Bronchial epithelial cell (primary cell): ENCODE measurements at regions not wholly inside any gene's neighbourhood (a gene's known extent, or its start where the extent isn't known, plus 50 kb on each side); places are given as distances from the start of the nearest gene placed in this dataset.

Experiments
- DNase-seq: peaks from one replicate; pipeline ENCODE4 v3.0.0-alpha.2; 2010; ENCODE audit warnings: low read depth
- FAIRE-seq: peaks from 2 replicates; lab custom pipeline; 2011; peaks lifted over from hg19 to GRCh38; lab: Jason Lieb, UNC
- H3K27me3 ChIP-seq: 2 replicates; pipeline ENCODE4 v1.5.1; 2011; ENCODE audit warnings: low read length; ENCODE audit not compliant: control insufficient read depth, insufficient read depth
- H3K36me3 ChIP-seq: 2 replicates; pipeline ENCODE4 v1.5.1; 2011; ENCODE audit warnings: low read length; ENCODE audit not compliant: control insufficient read depth, insufficient read depth
- H3K4me3 ChIP-seq: 2 replicates; pipeline ENCODE4 v1.5.1; 2011; ENCODE audit warnings: mild to moderate bottlenecking, low read depth, low read length, control low read depth
- TF ChIP-seq, protein P1 (sequence below): IDR thresholded peaks from 2 replicates; pipeline ENCODE4 v1.5.1; 2011; ENCODE audit warnings: mild to moderate bottlenecking, moderate library complexity, low read length, control low read depth, inconsistent platforms; ENCODE audit not compliant: insufficient read depth, severe bottlenecking

DNA sequence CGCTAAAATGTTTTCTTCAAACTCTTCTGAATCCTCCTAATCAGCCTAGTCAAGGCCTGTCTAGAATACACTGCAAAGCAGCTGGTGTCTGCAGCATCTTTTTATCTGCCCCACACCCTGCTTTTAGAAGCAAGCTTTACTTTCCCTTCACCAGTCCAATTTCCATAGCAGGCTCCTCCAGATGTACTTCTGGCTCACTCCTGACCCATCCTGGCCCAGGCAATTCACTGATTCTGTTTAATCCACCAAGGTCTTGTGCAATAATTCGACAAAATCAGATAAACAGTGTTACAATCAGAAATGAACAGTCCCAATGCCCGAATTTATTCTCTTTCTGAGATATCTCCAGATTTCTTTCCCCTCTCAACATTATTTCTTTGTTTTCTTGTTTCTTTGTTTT, 415.2 kb upstream of the SGCG start:
- H3K36me3 ChIP-seq: no peaks in the 10 kb centered on the region
- no peak for FAIRE-seq
- no peak overlapping the region for H3K4me3 ChIP-seq
- TF ChIP-seq, protein P1, sequence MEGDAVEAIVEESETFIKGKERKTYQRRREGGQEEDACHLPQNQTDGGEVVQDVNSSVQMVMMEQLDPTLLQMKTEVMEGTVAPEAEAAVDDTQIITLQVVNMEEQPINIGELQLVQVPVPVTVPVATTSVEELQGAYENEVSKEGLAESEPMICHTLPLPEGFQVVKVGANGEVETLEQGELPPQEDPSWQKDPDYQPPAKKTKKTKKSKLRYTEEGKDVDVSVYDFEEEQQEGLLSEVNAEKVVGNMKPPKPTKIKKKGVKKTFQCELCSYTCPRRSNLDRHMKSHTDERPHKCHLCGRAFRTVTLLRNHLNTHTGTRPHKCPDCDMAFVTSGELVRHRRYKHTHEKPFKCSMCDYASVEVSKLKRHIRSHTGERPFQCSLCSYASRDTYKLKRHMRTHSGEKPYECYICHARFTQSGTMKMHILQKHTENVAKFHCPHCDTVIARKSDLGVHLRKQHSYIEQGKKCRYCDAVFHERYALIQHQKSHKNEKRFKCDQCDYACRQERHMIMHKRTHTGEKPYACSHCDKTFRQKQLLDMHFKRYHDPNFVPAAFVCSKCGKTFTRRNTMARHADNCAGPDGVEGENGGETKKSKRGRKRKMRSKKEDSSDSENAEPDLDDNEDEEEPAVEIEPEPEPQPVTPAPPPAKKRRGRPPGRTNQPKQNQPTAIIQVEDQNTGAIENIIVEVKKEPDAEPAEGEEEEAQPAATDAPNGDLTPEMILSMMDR: no peak
- no peak for DNase-seq
- no peaks in the 10 kb centered on the region for H3K27me3 ChIP-seq

- Histone ChIP-seq H3K36me3 (no peaks in the 10 kb centered on the region), H3K4me3 (no peak overlapping the region), H3K27me3 (no peaks in the 10 kb centered on the region)
- TF ChIP-seq, protein P1: no peak
- FAIRE-seq: no peak
- DNase-seq: no peak
Observed at GRCh38 chr13:22770891-22771290, 409.9 kb upstream of the SGCG start.

GRCh38 chr13:22773465-22773864, 407.3 kb upstream of the SGCG start:
- Histone ChIP-seq H3K27me3 (no peaks in the 10 kb centered on the region), H3K4me3 (no peak overlapping the region), H3K36me3 (no peaks in the 10 kb centered on the region)
- DNase-seq: no peak
- FAIRE-seq: no peak
- TF ChIP-seq, protein P1: no peak

- Histone ChIP-seq H3K36me3 (no peaks in the 10 kb centered on the region), H3K4me3 (no peak overlapping the region), H3K27me3 (no peaks in the 10 kb centered on the region)
- TF ChIP-seq, protein P1: no peak
- no peak for DNase-seq
- FAIRE-seq: peak; percentile 23
Observed at GRCh38 chr13:22776394-22777186, 404.2 kb upstream of the SGCG start.

DNA sequence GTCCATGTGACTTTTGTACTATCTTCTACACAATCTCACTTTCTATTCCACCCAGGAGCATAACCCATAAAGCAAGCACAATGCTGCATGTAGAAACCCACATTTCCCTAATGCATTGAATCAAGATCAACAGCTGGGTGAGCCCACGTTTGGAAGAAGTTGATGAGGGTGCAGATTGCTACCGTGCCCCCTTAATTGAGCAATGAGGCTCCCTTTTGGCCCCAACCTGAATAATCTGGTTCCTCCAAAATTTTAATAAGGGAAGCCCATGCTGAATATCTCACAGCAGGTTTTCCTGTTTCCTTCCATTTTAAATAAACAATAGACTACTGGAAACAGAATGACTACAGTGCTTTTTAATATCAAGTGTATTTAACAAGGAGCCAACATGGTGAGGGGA, 403.6 kb upstream of the SGCG start:
- Histone ChIP-seq H3K27me3 (no peaks in the 10 kb centered on the region), H3K4me3 (no peak overlapping the region), H3K36me3 (no peaks in the 10 kb centered on the region)
- DNase-seq: no peak
- FAIRE-seq: no peak
- TF ChIP-seq, protein P1: no peak
